GM18505 (cell line): ENCODE measurements at regions not wholly inside any gene's neighbourhood (a gene's known extent, or its start where the extent isn't known, plus 50 kb on each side); places are given as distances from the start of the nearest gene placed in this dataset.

ENCODE experiments used
- ATAC-seq: cut with Tn5 transposase; IDR thresholded peaks from one replicate; pipeline ENCODE4 v1.9.1; 2021; ENCODE audit not compliant: unreplicated experiment
- POLR2A ChIP-seq: IDR thresholded peaks from 4 replicates; pipeline ENCODE4 v1.6.1; 2011; ENCODE audit warnings: borderline replicate concordance; ENCODE audit not compliant: insufficient read depth, insufficient read length; ENCODE audit errors: extremely low read depth

DNA sequence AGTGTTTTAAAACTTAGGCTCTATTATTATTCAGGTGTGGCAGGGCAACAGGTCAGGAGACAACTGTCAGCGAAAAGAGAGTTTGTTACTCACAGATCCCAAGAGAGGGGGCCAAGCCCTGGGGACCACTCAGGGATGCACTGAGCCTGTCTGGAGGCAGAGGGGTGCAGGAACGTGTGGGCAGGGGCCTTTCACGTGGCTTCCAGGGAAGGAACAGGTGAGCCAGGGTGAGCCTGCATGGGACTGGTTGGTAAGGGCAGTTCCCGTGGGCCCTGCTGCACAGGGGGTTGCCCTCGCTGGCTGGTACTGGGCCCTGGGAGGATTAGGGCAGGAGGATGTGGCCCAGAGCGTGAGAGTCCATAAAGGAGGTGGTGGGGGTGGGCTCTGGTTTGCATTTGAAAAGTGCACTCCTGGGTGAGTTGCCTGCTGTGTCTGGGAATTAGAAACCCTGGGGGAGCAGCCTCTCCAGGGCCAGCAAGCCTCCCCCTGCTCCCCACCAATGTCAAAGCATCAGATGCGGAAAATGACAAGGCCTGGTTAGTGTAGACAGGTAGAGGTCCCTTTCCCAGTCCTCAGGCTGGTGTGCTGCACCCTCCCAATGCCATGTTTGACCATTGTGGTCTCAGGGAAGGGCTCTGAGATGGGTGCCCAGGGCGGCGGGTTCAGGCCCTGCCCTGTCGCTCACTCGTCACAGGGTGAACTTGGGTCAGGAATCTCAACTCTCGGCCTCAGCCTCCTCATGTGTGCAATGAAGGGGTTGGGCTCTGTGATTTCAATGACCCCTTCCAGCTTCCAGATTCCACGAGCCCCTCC lies 127.4 kb upstream of the RPS6KA2 start:
- no peak for TF ChIP-seq POLR2A
- ATAC-seq: no peak

DNA sequence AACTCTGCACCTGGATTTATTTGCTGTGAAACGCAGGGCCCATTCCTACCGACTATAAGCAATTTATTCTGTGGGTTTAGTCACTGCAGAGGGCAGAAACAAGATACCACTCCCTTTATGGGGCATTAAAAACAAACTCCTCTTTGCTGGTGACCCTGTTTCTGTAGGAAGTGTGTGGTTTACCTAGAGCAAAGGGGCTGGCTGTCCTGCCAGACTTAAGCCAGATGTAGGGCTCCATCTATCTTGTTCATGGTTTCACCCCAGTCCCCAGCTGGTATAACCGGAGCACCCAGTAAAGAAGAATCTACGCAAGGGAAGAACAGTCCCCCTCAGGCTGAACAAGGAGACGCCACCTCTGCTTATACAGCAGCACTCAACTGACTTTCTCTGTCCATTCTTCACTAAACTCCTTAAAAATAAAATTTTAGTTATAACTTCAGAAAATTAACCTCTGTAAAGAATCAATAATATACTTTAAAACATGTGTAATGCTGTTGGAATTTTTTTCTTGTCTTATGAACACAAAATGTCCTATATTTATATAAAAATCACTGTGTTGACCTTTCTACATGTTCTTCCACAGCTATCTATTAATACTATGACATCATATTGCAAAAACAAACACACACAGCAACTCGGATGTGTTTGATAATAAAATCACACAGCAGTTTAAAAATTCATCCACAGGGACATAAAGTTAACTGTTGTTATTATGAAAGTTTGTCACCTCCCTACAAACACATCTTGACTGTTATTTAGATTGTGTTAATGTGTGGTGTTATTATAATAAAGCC lies 126.1 kb upstream of the RPS6KA2 start:
- TF ChIP-seq POLR2A: no peak
- ATAC-seq: no peak

GRCh38 chr6:166752097-166752496 lies 125.0 kb upstream of the RPS6KA2 start:
- peak; percentile 80 for ATAC-seq
- no peak for TF ChIP-seq POLR2A

- ATAC-seq: peak; percentile 89
- no peak for TF ChIP-seq POLR2A
Observed at GRCh38 chr6:166751051-166751595, 124.1 kb upstream of the RPS6KA2 start.

GRCh38 chr6:166750108-166750793 lies 123.2 kb upstream of the RPS6KA2 start:
- no peak for TF ChIP-seq POLR2A
- ATAC-seq: no peak

DNA sequence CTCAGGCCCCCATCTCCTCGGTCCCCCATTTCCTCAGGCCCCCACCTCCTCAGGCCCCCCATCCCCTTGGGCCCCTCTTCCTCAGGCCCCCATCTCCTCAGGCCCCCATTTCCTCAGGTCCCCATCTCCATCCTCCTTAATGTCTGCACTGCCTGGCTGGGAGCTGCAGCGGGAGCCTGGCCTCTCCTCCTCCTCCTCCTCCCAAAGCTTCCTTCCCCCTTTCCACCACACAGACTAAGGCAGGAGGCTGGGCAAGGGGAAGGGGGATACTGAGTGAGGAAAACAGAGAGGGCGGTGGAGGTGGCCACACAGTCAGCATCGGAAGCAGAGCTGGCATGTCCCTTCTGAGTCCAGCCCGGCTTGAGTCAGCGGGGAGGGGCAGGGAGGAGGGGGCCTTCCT lies 122.6 kb upstream of the RPS6KA2 start:
- no peak for ATAC-seq
- TF ChIP-seq POLR2A: no peak

GRCh38 chr6:166747644-166748595 lies 120.9 kb upstream of the RPS6KA2 start:
- no peak for ATAC-seq
- TF ChIP-seq POLR2A: no peak

DNA sequence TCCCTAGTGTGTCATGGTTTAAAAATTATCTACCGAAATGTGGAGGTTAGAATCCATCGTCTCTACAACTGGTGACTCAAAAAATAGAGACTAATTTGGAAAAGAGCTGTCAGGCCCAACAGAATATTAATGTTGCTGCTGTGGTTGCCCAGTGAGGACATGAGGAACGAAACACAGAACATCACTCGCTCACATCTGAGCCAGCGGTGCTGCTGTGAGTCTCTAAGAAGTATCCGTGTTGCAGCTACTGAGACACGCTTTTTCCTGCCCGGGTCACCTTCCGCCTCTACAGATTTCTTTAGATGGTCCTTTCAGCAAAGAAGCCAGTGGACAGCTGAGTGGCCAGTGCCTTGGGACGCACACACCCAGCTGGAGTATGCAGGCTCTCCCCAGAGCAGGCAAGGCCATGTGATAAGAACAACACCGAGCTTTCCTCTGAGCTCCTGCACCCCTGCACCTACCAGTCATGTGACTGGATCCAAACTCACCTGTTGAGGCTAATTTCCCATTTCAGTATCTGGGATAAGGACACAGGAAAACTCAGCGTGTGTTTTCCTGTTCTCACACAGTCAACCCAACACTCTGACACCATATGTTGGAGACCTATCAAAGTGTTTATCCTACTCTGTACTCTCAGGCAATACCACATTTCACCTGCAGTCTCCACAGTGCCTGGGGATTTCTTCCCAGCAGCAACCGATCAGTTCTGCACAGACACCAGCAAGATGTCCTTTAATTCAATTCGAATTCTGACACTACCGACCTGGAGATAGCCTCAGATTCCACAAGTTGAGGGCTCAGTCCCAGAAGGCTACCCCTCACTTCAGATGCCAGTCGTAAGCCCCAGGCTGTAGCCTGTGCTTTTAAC lies 119.0 kb upstream of the RPS6KA2 start:
- no peak for TF ChIP-seq POLR2A
- no peak for ATAC-seq

GRCh38 chr6:166744223-166745134 lies 117.4 kb upstream of the RPS6KA2 start:
- no peak for TF ChIP-seq POLR2A
- no peak for ATAC-seq

GRCh38 chr6:166743406-166744222 lies 116.6 kb upstream of the RPS6KA2 start:
- no peak for ATAC-seq
- no peak for TF ChIP-seq POLR2A

- ATAC-seq: no peak
- TF ChIP-seq POLR2A: no peak
Observed at GRCh38 chr6:166742981-166743380, 115.9 kb upstream of the RPS6KA2 start.
